SU-DHL-6 (cell line): ENCODE measurements at regions not wholly inside any gene's neighbourhood (a gene's known extent, or its start where the extent isn't known, plus 50 kb on each side); places are given as distances from the start of the nearest gene placed in this dataset.

ENCODE experiments used
- H2AFZ ChIP-seq: fragments of 200-600 bp; sonication (generic); 2 replicates; pipeline ENCODE4 v1.6.1; 2014; ENCODE audit warnings: low read depth, mild to moderate bottlenecking, moderate library complexity, mixed read lengths, antibody characterized with exemption, low read length; ENCODE audit not compliant: severe bottlenecking
- H3F3A ChIP-seq: fragments of 200-600 bp; shearing (Covaris generic); 2 replicates; pipeline ENCODE4 v1.6.0; 2016; ENCODE audit warnings: antibody characterized with exemption, mild to moderate bottlenecking; ENCODE audit not compliant: insufficient read depth
- H3K27ac ChIP-seq: fragments of 200-600 bp; sonication (generic); 2 replicates; pipeline ENCODE4 v1.5.1; 2016; ENCODE audit warnings: low read depth, mild to moderate bottlenecking, low read length, moderate library complexity, mixed read lengths
- H3K27me3 ChIP-seq: fragments of 200-600 bp; sonication (generic), shearing (Covaris generic); 2 replicates; pipeline ENCODE4 v1.6.0; 2014; ENCODE audit warnings: mild to moderate bottlenecking, low read length
- H3K36me3 ChIP-seq: fragments of 200-600 bp; sonication (generic); 2 replicates; pipeline ENCODE4 v1.6.1; 2014; ENCODE audit warnings: mild to moderate bottlenecking, low read length, mixed read lengths
- H3K4me2 ChIP-seq: fragments of 300-600, 200-600 bp; shearing (Covaris generic), sonication (generic); 2 replicates; pipeline ENCODE4 v1.6.0; 2014; ENCODE audit warnings: low read length, low read depth, mild to moderate bottlenecking; ENCODE audit not compliant: poor library complexity, severe bottlenecking
- H3K4me3 ChIP-seq: fragments of 200-600 bp; sonication (generic); 2 replicates; pipeline ENCODE4 v1.5.1; 2014; ENCODE audit warnings: antibody characterized with exemption, low read length, mild to moderate bottlenecking, mixed read lengths; ENCODE audit not compliant: insufficient read depth, poor library complexity, severe bottlenecking
- H3K79me2 ChIP-seq: fragments of 200-600 bp; sonication (generic); 2 replicates; pipeline ENCODE4 v1.6.1; 2014; ENCODE audit warnings: mild to moderate bottlenecking, low read length, moderate library complexity; ENCODE audit not compliant: insufficient read depth
- H3K9ac ChIP-seq: fragments of 200-600 bp; sonication (generic); 2 replicates; pipeline ENCODE4 v1.7.0; 2014; ENCODE audit warnings: mild to moderate bottlenecking, low read length
- H3K9me2 ChIP-seq: fragments of 200-600 bp; sonication (generic); replicated peaks from 2 replicates; pipeline ENCODE4 v1.6.1; 2014; ENCODE audit warnings: low read length; ENCODE audit not compliant: insufficient read depth
- H3K9me3 ChIP-seq: fragments of 200-600 bp; sonication (generic); 2 replicates; pipeline ENCODE4 v1.6.1; 2014; ENCODE audit warnings: low read length, mixed read lengths; ENCODE audit not compliant: insufficient read depth
- H4K20me1 ChIP-seq: fragments of 200-600 bp; sonication (generic); 2 replicates; pipeline ENCODE4 v1.6.1; 2014; ENCODE audit warnings: low read depth, mild to moderate bottlenecking, antibody characterized with exemption, low read length, moderate library complexity, mixed read lengths
- CTCF ChIP-seq: fragments of 200-600 bp; sonication (generic); IDR thresholded peaks from one replicate; pipeline ENCODE4 v1.5.1; 2017; ENCODE audit warnings: antibody characterized with exemption, mild to moderate bottlenecking, low read length, moderate library complexity; ENCODE audit not compliant: insufficient read depth, poor library complexity, severe bottlenecking
- EZH2phosphoT487 ChIP-seq: fragments of 200-600 bp; sonication (generic), shearing (Covaris generic); conservative IDR thresholded peaks from 2 replicates; pipeline ENCODE4 v1.6.1; 2018; ENCODE audit warnings: mild to moderate bottlenecking, antibody characterized with exemption, low read length, moderate library complexity, mixed read lengths

GRCh38 chr10:43844221-43844620 lies 195.5 kb upstream of the ZNF32 start:
- H3K79me2 ChIP-seq = no peaks in the 10 kb centered on the region
- H3K9me2 ChIP-seq = no peaks in the 10 kb centered on the region
- no peak for TF ChIP-seq CTCF
- no peaks in the 10 kb centered on the region for H3K9me3 ChIP-seq
- no peak overlapping the region for H3K4me3 ChIP-seq
- H3K4me2 ChIP-seq = no peak overlapping the region
- H3K9ac ChIP-seq = no peak overlapping the region
- no peaks in the 10 kb centered on the region for H3K36me3 ChIP-seq
- no peaks in the 10 kb centered on the region for H4K20me1 ChIP-seq
- no peak overlapping the region for H2AFZ ChIP-seq
- H3F3A ChIP-seq = no peaks in the 10 kb centered on the region
- no peak overlapping the region for H3K27ac ChIP-seq
- H3K27me3 ChIP-seq = no peaks in the 10 kb centered on the region

- TF ChIP-seq EZH2phosphoT487 (no peak), CTCF (no peak)
- Histone ChIP-seq H4K20me1 (no peaks in the 10 kb centered on the region), H3K9ac (no peak overlapping the region), H3K9me3 (no peaks in the 10 kb centered on the region), H3K27ac (no peak overlapping the region), H2AFZ (no peak overlapping the region), H3K36me3 (no peaks in the 10 kb centered on the region), H3F3A (no peaks in the 10 kb centered on the region), H3K79me2 (no peaks in the 10 kb centered on the region), H3K4me2 (no peak overlapping the region), H3K27me3 (no peaks in the 10 kb centered on the region), H3K4me3 (no peak overlapping the region), H3K9me2 (no peaks in the 10 kb centered on the region)
Measured at GRCh38 chr10:43843321-43844101, 194.8 kb upstream of the ZNF32 start.

GRCh38 chr10:43842496-43842895 lies 193.8 kb upstream of the ZNF32 start:
- Histone ChIP-seq H3K36me3 (no peaks in the 10 kb centered on the region), H4K20me1 (no peaks in the 10 kb centered on the region), H3K79me2 (no peaks in the 10 kb centered on the region), H3K9ac (no peak overlapping the region), H3K4me2 (no peak overlapping the region), H3K9me3 (no peaks in the 10 kb centered on the region), H2AFZ (no peak overlapping the region), H3K4me3 (no peak overlapping the region), H3K9me2 (no peaks in the 10 kb centered on the region), H3F3A (no peaks in the 10 kb centered on the region), H3K27me3 (no peaks in the 10 kb centered on the region), H3K27ac (no peak overlapping the region)
- TF ChIP-seq CTCF (no peak), EZH2phosphoT487 (no peak)
